A673 (cell line): ENCODE measurements at regions not wholly inside any gene's neighbourhood (a gene's known extent, or its start where the extent isn't known, plus 50 kb on each side); places are given as distances from the start of the nearest gene placed in this dataset.

Experiments
- EZH2 ChIP-seq: fragments of 200-600 bp; sonication (generic); IDR thresholded peaks from 2 replicates; pipeline ENCODE4 v1.6.1; 2017; ENCODE audit warnings: borderline replicate concordance, low read depth, mild to moderate bottlenecking, mixed read lengths, antibody characterized with exemption, low read length; ENCODE audit not compliant: poor library complexity, severe bottlenecking
- TF ChIP-seq, protein P1 (sequence below): fragments of 300-800, 200-600 bp; sonication (generic); conservative IDR thresholded peaks from 2 replicates; pipeline ENCODE4 v1.5.1; 2017; ENCODE audit warnings: low read depth, mild to moderate bottlenecking, antibody characterized with exemption, low read length, moderate library complexity, mixed read lengths

DNA sequence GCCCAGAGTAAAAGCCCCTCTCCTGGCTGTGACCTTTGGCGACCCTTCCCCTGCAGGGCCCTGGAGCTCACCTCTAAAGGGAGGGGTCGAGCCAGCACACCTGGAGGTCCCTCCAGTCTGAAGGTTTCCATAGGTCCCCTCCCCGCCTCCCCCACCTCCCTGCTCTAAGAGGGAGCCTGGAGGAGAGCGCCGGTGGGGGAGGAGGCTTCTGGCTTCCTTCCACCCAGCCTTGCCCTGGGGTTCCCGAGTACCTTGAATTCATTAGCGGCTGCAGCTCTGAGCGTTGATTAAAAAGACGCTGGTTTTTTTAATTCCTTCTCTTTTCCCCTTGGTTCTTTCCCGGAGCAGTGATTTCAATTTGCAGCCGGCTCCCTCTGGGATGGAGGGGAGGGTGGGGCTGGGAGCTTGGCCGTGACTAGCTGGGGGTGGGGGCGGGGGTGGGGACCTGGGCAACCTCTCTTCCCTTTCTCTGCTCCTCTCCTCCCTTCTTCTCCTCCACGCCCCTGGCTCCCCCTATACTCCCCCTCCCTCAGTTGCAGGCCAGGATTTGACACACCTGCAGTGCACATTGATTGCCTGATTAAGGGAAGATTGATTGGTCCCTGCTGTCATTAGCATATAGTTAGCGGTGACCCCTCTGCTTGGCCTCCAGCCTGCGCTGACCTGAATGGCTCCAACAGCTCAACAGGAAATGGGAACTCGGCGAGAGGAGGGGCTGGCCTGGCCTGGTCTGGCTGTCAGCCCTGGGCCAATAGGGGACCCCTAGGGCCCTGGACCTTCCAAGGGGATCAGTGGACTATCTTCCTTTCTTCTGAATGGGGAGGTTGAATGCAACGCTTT lies 67.5 kb upstream of the RAPGEF1 start:
- TF ChIP-seq, protein P1, sequence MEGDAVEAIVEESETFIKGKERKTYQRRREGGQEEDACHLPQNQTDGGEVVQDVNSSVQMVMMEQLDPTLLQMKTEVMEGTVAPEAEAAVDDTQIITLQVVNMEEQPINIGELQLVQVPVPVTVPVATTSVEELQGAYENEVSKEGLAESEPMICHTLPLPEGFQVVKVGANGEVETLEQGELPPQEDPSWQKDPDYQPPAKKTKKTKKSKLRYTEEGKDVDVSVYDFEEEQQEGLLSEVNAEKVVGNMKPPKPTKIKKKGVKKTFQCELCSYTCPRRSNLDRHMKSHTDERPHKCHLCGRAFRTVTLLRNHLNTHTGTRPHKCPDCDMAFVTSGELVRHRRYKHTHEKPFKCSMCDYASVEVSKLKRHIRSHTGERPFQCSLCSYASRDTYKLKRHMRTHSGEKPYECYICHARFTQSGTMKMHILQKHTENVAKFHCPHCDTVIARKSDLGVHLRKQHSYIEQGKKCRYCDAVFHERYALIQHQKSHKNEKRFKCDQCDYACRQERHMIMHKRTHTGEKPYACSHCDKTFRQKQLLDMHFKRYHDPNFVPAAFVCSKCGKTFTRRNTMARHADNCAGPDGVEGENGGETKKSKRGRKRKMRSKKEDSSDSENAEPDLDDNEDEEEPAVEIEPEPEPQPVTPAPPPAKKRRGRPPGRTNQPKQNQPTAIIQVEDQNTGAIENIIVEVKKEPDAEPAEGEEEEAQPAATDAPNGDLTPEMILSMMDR = no peak
- no peak for TF ChIP-seq EZH2
